ENCODE measurements at regions not wholly inside any gene's neighbourhood (a gene's known extent, or its start where the extent isn't known, plus 50 kb on each side); places are given as distances from the start of the nearest gene placed in this dataset.

- Mint-ChIP-seq H3K27ac (no peak overlapping the region), H3K9me3 (peaks cover 8% of the 10 kb centered on the region), H3K36me3 (ENCODE audit: low read depth) (no peaks in the 10 kb centered on the region), H3K27me3 (no peaks in the 10 kb centered on the region), H3K4me1 (ENCODE audit: low read depth) (no peaks in the 10 kb centered on the region), H3K4me3 (no peak overlapping the region)
- intact Hi-C loops (cut with micrococcal nuclease): no loop called here
These were observed 1194.3 kb upstream of the CDH8 start for GRCh38 chr16:63230421-63231040.

- peaks cover 8% of the 10 kb centered on the region for H3K9me3 Mint-ChIP-seq
- no peaks in the 10 kb centered on the region for H3K36me3 Mint-ChIP-seq (ENCODE audit: low read depth)
- no peak overlapping the region for H3K27ac Mint-ChIP-seq
- H3K4me3 Mint-ChIP-seq: no peak overlapping the region
- intact Hi-C loops (cut with micrococcal nuclease): no loop called here
- no peaks in the 10 kb centered on the region for H3K27me3 Mint-ChIP-seq
- no peaks in the 10 kb centered on the region for H3K4me1 Mint-ChIP-seq (ENCODE audit: low read depth)
These were observed 1192.0 kb upstream of the CDH8 start for GRCh38 chr16:63228259-63228658.

GRCh38 chr16:63223851-63224250 lies 1187.6 kb upstream of the CDH8 start:
- Mint-ChIP-seq H3K36me3 (ENCODE audit: low read depth) (no peaks in the 10 kb centered on the region), H3K27ac (no peak overlapping the region), H3K9me3 (no peaks in the 10 kb centered on the region), H3K4me3 (no peak overlapping the region), H3K27me3 (no peaks in the 10 kb centered on the region), H3K4me1 (ENCODE audit: low read depth) (no peaks in the 10 kb centered on the region)
- intact Hi-C loops (cut with micrococcal nuclease): no loop called here

GRCh38 chr16:63216696-63217423 lies 1180.6 kb upstream of the CDH8 start:
- intact Hi-C loops (cut with micrococcal nuclease): no loop called here
- no peaks in the 10 kb centered on the region for H3K36me3 Mint-ChIP-seq (ENCODE audit: low read depth)
- H3K4me3 Mint-ChIP-seq: no peak overlapping the region
- no peak overlapping the region for H3K27ac Mint-ChIP-seq
- no peaks in the 10 kb centered on the region for H3K9me3 Mint-ChIP-seq
- no peaks in the 10 kb centered on the region for H3K27me3 Mint-ChIP-seq
- no peaks in the 10 kb centered on the region for H3K4me1 Mint-ChIP-seq (ENCODE audit: low read depth)

- Mint-ChIP-seq H3K4me3 (no peak overlapping the region), H3K27me3 (no peaks in the 10 kb centered on the region), H3K4me1 (ENCODE audit: low read depth) (no peaks in the 10 kb centered on the region), H3K9me3 (peaks cover 18% of the 10 kb centered on the region), H3K36me3 (ENCODE audit: low read depth) (no peaks in the 10 kb centered on the region), H3K27ac (no peak overlapping the region)
- intact Hi-C loops (cut with micrococcal nuclease): no loop called here
These were observed 1165.6 kb upstream of the CDH8 start for GRCh38 chr16:63201851-63202250.

- no peaks in the 10 kb centered on the region for H3K4me1 Mint-ChIP-seq (ENCODE audit: low read depth)
- H3K27ac Mint-ChIP-seq: no peak overlapping the region
- H3K9me3 Mint-ChIP-seq: peaks cover 18% of the 10 kb centered on the region
- no peak overlapping the region for H3K4me3 Mint-ChIP-seq
- intact Hi-C loops (cut with micrococcal nuclease): no loop called here
- no peaks in the 10 kb centered on the region for H3K27me3 Mint-ChIP-seq
- no peaks in the 10 kb centered on the region for H3K36me3 Mint-ChIP-seq (ENCODE audit: low read depth)
These were observed 1164.7 kb upstream of the CDH8 start for GRCh38 chr16:63200940-63201339.

- H3K4me1 Mint-ChIP-seq (ENCODE audit: low read depth): no peaks in the 10 kb centered on the region
- intact Hi-C loops (cut with micrococcal nuclease): no loop called here
- no peak overlapping the region for H3K4me3 Mint-ChIP-seq
These were observed 1159.1 kb upstream of the CDH8 start for GRCh38 chr16:63195336-63195735.

GRCh38 chr16:63192980-63193379 lies 1156.7 kb upstream of the CDH8 start:
- Mint-ChIP-seq H3K36me3 (ENCODE audit: low read depth) (no peaks in the 10 kb centered on the region), H3K4me3 (no peak overlapping the region), H3K9me3 (peaks cover 6% of the 10 kb centered on the region), H3K27ac (no peak overlapping the region), H3K27me3 (no peaks in the 10 kb centered on the region), H3K4me1 (ENCODE audit: low read depth) (no peaks in the 10 kb centered on the region)
- intact Hi-C loops (cut with micrococcal nuclease): no loop called here

More at GRCh38 chr16:63195336-63195735, 1159.1 kb upstream of the CDH8 start:
- H3K9me3 Mint-ChIP-seq: peaks cover 18% of the 10 kb centered on the region
- H3K27me3 Mint-ChIP-seq: no peaks in the 10 kb centered on the region
- H3K27ac Mint-ChIP-seq: no peak overlapping the region
- no peaks in the 10 kb centered on the region for H3K36me3 Mint-ChIP-seq (ENCODE audit: low read depth)

GRCh38 chr16:63188086-63188771 lies 1152.0 kb upstream of the CDH8 start:
- intact Hi-C loops (cut with micrococcal nuclease): no loop called here
- Mint-ChIP-seq H3K27ac (no peak overlapping the region), H3K27me3 (no peaks in the 10 kb centered on the region), H3K36me3 (ENCODE audit: low read depth) (no peaks in the 10 kb centered on the region), H3K4me3 (no peak overlapping the region), H3K4me1 (ENCODE audit: low read depth) (no peaks in the 10 kb centered on the region), H3K9me3 (peaks cover 9% of the 10 kb centered on the region)

GRCh38 chr16:63187638-63188037 lies 1151.4 kb upstream of the CDH8 start:
- Mint-ChIP-seq H3K27me3 (no peaks in the 10 kb centered on the region), H3K27ac (no peak overlapping the region), H3K4me1 (ENCODE audit: low read depth) (no peaks in the 10 kb centered on the region), H3K9me3 (peaks cover 9% of the 10 kb centered on the region), H3K36me3 (ENCODE audit: low read depth) (no peaks in the 10 kb centered on the region), H3K4me3 (no peak overlapping the region)
- intact Hi-C loops (cut with micrococcal nuclease): no loop called here

- no peaks in the 10 kb centered on the region for H3K27me3 Mint-ChIP-seq
- no peaks in the 10 kb centered on the region for H3K36me3 Mint-ChIP-seq (ENCODE audit: low read depth)
- no peak overlapping the region for H3K27ac Mint-ChIP-seq
- peaks cover 9% of the 10 kb centered on the region for H3K9me3 Mint-ChIP-seq
- no peaks in the 10 kb centered on the region for H3K4me1 Mint-ChIP-seq (ENCODE audit: low read depth)
- intact Hi-C loops (cut with micrococcal nuclease): no loop called here
- no peak overlapping the region for H3K4me3 Mint-ChIP-seq
These were observed 1149.1 kb upstream of the CDH8 start for GRCh38 chr16:63185235-63185780.

- Mint-ChIP-seq H3K36me3 (ENCODE audit: low read depth) (no peaks in the 10 kb centered on the region), H3K27me3 (no peaks in the 10 kb centered on the region), H3K9me3 (peaks cover 14% of the 10 kb centered on the region), H3K27ac (no peak overlapping the region), H3K4me3 (no peak overlapping the region), H3K4me1 (ENCODE audit: low read depth) (no peaks in the 10 kb centered on the region)
- intact Hi-C loops (cut with micrococcal nuclease): no loop called here
These were observed 1147.5 kb upstream of the CDH8 start for GRCh38 chr16:63183743-63184142.

GRCh38 chr16:63175313-63175712 lies 1139.1 kb upstream of the CDH8 start:
- Mint-ChIP-seq H3K4me3 (no peak overlapping the region), H3K27me3 (no peaks in the 10 kb centered on the region), H3K9me3 (peaks cover 9% of the 10 kb centered on the region), H3K4me1 (ENCODE audit: low read depth) (no peaks in the 10 kb centered on the region), H3K36me3 (ENCODE audit: low read depth) (no peaks in the 10 kb centered on the region), H3K27ac (no peak overlapping the region)
- intact Hi-C loops (cut with micrococcal nuclease): no loop called here

- Mint-ChIP-seq H3K27me3 (no peaks in the 10 kb centered on the region), H3K4me1 (ENCODE audit: low read depth) (no peaks in the 10 kb centered on the region), H3K9me3 (peaks cover 9% of the 10 kb centered on the region), H3K36me3 (ENCODE audit: low read depth) (no peaks in the 10 kb centered on the region), H3K4me3 (no peak overlapping the region), H3K27ac (no peak overlapping the region)
- intact Hi-C loops (cut with micrococcal nuclease): no loop called here
These were observed 1138.6 kb upstream of the CDH8 start for GRCh38 chr16:63174801-63175200.
